GM12864 (cell line): ENCODE measurements at regions not wholly inside any gene's neighbourhood (a gene's known extent, or its start where the extent isn't known, plus 50 kb on each side); places are given as distances from the start of the nearest gene placed in this dataset.

ENCODE experiments used
- DNase-seq: peaks from one replicate; pipeline ENCODE4 v3.0.0-alpha.2; 2011; ENCODE audit warnings: low read depth
- H3K4me3 ChIP-seq: 2 replicates; pipeline ENCODE4 v1.5.1; 2011; ENCODE audit warnings: mild to moderate bottlenecking, low read depth, low read length, control low read depth
- TF ChIP-seq, protein P1 (sequence below): IDR thresholded peaks from 2 replicates; pipeline ENCODE4 v1.5.1; 2011; ENCODE audit warnings: low read depth, mild to moderate bottlenecking, moderate library complexity, low read length, control low read depth, inconsistent platforms; ENCODE audit errors: missing control alignments

GRCh38 chr4:125430086-125430485 is 115.3 kb downstream of the FAT4 start:
- no peak for DNase-seq
- no peak overlapping the region for H3K4me3 ChIP-seq
- TF ChIP-seq, protein P1, sequence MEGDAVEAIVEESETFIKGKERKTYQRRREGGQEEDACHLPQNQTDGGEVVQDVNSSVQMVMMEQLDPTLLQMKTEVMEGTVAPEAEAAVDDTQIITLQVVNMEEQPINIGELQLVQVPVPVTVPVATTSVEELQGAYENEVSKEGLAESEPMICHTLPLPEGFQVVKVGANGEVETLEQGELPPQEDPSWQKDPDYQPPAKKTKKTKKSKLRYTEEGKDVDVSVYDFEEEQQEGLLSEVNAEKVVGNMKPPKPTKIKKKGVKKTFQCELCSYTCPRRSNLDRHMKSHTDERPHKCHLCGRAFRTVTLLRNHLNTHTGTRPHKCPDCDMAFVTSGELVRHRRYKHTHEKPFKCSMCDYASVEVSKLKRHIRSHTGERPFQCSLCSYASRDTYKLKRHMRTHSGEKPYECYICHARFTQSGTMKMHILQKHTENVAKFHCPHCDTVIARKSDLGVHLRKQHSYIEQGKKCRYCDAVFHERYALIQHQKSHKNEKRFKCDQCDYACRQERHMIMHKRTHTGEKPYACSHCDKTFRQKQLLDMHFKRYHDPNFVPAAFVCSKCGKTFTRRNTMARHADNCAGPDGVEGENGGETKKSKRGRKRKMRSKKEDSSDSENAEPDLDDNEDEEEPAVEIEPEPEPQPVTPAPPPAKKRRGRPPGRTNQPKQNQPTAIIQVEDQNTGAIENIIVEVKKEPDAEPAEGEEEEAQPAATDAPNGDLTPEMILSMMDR = no peak

DNA sequence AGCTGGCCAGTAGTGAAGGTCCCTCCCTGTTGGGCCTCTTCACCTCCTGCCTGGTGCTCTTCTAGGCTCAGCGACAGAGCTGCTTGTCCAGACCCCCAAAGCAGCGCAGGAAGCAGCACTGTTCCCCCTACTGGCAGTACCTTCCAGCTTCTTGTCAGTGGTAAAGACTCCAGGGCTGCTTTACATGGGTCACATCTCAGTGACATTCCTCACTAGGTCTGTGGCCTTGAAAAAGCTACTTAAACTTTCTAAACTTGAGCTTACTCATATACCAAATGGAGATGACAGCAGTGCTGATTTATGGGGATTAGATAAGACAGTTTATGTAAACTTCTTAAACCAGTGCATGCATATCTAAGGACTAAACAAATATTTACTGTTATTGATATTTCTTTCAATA is 117.3 kb downstream of the FAT4 start:
- no peak for DNase-seq
- TF ChIP-seq, protein P1 = no peak
- no peak overlapping the region for H3K4me3 ChIP-seq

DNA sequence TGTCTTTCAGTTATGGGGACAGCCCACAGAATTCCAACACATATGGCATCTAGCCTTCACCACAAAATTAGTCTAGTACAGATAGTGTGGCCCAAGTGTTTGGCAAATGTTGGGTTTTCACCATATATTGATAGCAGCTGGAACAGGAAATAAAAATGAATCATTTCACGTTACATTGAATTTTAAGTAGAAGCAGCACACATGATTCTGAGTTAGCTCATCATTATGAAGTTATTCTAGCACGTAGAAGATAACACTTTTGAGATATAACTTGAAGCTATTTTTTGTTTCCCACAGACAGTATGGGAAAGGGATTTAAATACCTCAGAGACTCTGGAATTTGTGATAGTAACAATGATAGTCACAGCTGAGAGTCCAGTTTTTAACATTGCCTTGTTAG is 118.7 kb downstream of the FAT4 start:
- TF ChIP-seq, protein P1 = no peak
- no peak for DNase-seq
- no peak overlapping the region for H3K4me3 ChIP-seq

- no peak for DNase-seq
- TF ChIP-seq, protein P1 = no peak
- H3K4me3 ChIP-seq = no peak overlapping the region
Observed at GRCh38 chr4:125434136-125434535, 119.4 kb downstream of the FAT4 start.

- no peak for DNase-seq
- TF ChIP-seq, protein P1 = no peak
- no peak overlapping the region for H3K4me3 ChIP-seq
Observed at GRCh38 chr4:125440814-125441213, 126.1 kb downstream of the FAT4 start.

DNA sequence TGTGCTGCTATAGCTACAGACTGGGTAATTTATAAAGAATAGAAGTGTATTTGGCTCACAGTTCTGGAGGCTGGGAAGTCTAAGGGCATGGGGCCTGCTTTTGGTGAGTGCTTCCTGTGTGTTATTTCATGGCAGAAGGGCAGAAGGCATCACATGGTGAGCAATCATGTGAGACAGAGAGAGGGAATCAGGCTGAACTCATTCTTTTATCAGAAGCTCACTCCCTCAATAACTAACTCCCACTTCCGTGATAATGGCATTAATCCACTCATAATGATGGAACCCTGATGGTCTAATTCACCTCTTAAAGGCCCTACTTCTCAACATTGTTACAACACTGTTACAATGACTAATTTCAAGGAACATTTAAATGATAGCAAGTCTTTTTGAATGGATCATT is 129.4 kb downstream of the FAT4 start:
- no peak for DNase-seq
- TF ChIP-seq, protein P1 = no peak

GRCh38 chr4:125445525-125445924 is 130.8 kb downstream of the FAT4 start:
- TF ChIP-seq, protein P1 = no peak
- DNase-seq = no peak
- no peak overlapping the region for H3K4me3 ChIP-seq

More for the DNA sequence above, 129.4 kb downstream of the FAT4 start:
- no peak overlapping the region for H3K4me3 ChIP-seq
